ENCODE measurements at regions not wholly inside any gene's neighbourhood (a gene's known extent, or its start where the extent isn't known, plus 50 kb on each side); places are given as distances from the start of the nearest gene placed in this dataset.

GRCh38 chr2:83956991-83957390 lies 502.1 kb downstream of the SUCLG1 start:
- TF ChIP-seq POLR2A (IDR thresholded peaks at IDR 0.05): no peak
- TF ChIP-seq CTCF (IDR thresholded peaks at IDR 0.05): no peak

GRCh38 chr2:83953697-83954096 lies 505.4 kb downstream of the SUCLG1 start:
- intact Hi-C loops (cut with DNase I): no loop called here
- Histone ChIP-seq H3K27ac (no peak overlapping the region), H3K4me1 (no peaks in the 10 kb centered on the region), H3K9me3 (no peaks in the 10 kb centered on the region), H3K4me3 (no peak overlapping the region), H3K27me3 (no peaks in the 10 kb centered on the region), H3K36me3 (replicated peaks in 1 of 2; ENCODE audit: insufficient read depth in 1 of 2, low read depth in 2 of 2) (no peaks in the 10 kb centered on the region)
- DNase-seq (no peak), ATAC-seq (no peak)
- 0 to 6% methylated on average over 1 of the region's 1 CpG for WGBS, 2 donors
- no peak for TF ChIP-seq CTCF (IDR thresholded peaks at IDR 0.05)

More at GRCh38 chr2:83956991-83957390, 502.1 kb downstream of the SUCLG1 start:
- no peaks in the 10 kb centered on the region for H3K9me3 ChIP-seq
- DNase-seq (no peak), ATAC-seq (no peak)
- 64 to 69% methylated on average over 4 of the region's 4 CpGs for WGBS, 2 donors
- H3K4me1 ChIP-seq: no peaks in the 10 kb centered on the region
- no peaks in the 10 kb centered on the region for H3K27me3 ChIP-seq
- no peak overlapping the region for H3K27ac ChIP-seq
- H3K36me3 ChIP-seq (replicated peaks in 1 of 2; ENCODE audit: insufficient read depth in 1 of 2, low read depth in 2 of 2): no peaks in the 10 kb centered on the region
- intact Hi-C loops (cut with DNase I): no loop called here
- H3K4me3 ChIP-seq: no peak overlapping the region

GRCh38 chr2:83951378-83951947 lies 507.6 kb downstream of the SUCLG1 start:
- Histone ChIP-seq H3K4me1 (no peaks in the 10 kb centered on the region), H3K4me3 (no peak overlapping the region), H3K27me3 (no peaks in the 10 kb centered on the region), H3K27ac (no peak overlapping the region), H3K36me3 (replicated peaks in 1 of 2; ENCODE audit: insufficient read depth in 1 of 2, low read depth in 2 of 2) (no peaks in the 10 kb centered on the region), H3K9me3 (no peaks in the 10 kb centered on the region)
- TF ChIP-seq POLR2A (IDR thresholded peaks at IDR 0.05) (no peak), CTCF (IDR thresholded peaks at IDR 0.05) (no peak)
- DNase-seq (no peak), ATAC-seq (no peak)
- intact Hi-C loops (cut with DNase I): no loop called here
- WGBS, 2 donors: 59 to 64% methylated on average over 4 of the region's 4 CpGs

- TF ChIP-seq CTCF (IDR thresholded peaks at IDR 0.05) (no peak), POLR2A (IDR thresholded peaks at IDR 0.05) (no peak)
- Histone ChIP-seq H3K36me3 (replicated peaks in 1 of 2; ENCODE audit: insufficient read depth in 1 of 2, low read depth in 2 of 2) (no peaks in the 10 kb centered on the region), H3K27ac (no peak overlapping the region), H3K4me3 (no peak overlapping the region), H3K9me3 (no peaks in the 10 kb centered on the region), H3K27me3 (no peaks in the 10 kb centered on the region), H3K4me1 (no peaks in the 10 kb centered on the region)
- intact Hi-C loops (cut with DNase I): no loop called here
- DNase-seq: no peak
- 42 to 51% methylated on average over 1 of the region's 1 CpG for WGBS, 2 donors
- ATAC-seq: no peak
Measured at GRCh38 chr2:83949361-83949760, 509.7 kb downstream of the SUCLG1 start.

GRCh38 chr2:83944191-83944590 lies 514.9 kb downstream of the SUCLG1 start:
- Histone ChIP-seq H3K9me3 (no peaks in the 10 kb centered on the region), H3K36me3 (replicated peaks in 1 of 2; ENCODE audit: insufficient read depth in 1 of 2, low read depth in 2 of 2) (no peaks in the 10 kb centered on the region), H3K27ac (no peak overlapping the region), H3K4me1 (no peaks in the 10 kb centered on the region), H3K27me3 (no peaks in the 10 kb centered on the region), H3K4me3 (no peak overlapping the region)
- 29 to 45% methylated on average over 3 of the region's 3 CpGs for WGBS, 2 donors
- DNase-seq (no peak), ATAC-seq (no peak)
- intact Hi-C loops (cut with DNase I): no loop called here
- no peak for TF ChIP-seq POLR2A (IDR thresholded peaks at IDR 0.05)
- TF ChIP-seq CTCF (IDR thresholded peaks at IDR 0.05): no peak

Data from body of pancreas (tissue), 4 donors.